ENCODE measurements at regions not wholly inside any gene's neighbourhood (a gene's known extent, or its start where the extent isn't known, plus 50 kb on each side); places are given as distances from the start of the nearest gene placed in this dataset.
"Not testable (repeated sequence)": the region's sequence is repeated elsewhere in the genome, so short reads cannot be mapped to it uniquely, and the experiment has no call there.

DNA sequence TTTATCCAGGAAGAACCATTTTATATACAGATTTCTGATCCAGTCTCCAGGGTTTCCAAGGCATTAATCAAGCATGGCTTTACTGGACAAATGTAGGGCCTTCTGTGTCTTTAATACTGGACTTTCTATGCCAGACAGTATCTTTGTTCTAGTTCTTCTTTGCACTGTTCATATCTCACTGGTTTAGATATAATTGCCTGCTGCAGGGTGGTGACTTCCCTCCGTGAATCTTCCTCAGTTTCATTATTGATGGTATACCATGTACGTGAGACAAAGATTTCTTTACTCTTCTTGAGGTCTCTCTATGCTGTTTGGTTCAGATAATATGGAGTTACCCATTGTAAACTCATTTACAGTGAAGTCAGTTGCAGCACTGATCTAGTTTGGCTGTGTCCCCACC lies 146.5 kb upstream of the NIPA1 start:
- not testable (repeated sequence) for TF ChIP-seq CTCF (IDR thresholded peaks at IDR 0.05); POLR2A (IDR thresholded peaks at IDR 0.05; ENCODE audit: low read depth); EP300 (IDR thresholded peaks at IDR 0.05)
